Tibial nerve (tissue), 4 donors: ENCODE measurements at regions not wholly inside any gene's neighbourhood (a gene's known extent, or its start where the extent isn't known, plus 50 kb on each side); places are given as distances from the start of the nearest gene placed in this dataset.

Experiments used
- DNase-seq, 2 donors: peaks; one replicate each; pipeline ENCODE4 v3.0.0-alpha.2; 2019; ENCODE audit warnings: low spot score in 2 of 2
- H3K27ac ChIP-seq, 4 donors: fragments of 200-600 bp; sonication (generic) in 3 of 4; one replicate each; pipeline ENCODE4 v1.5.1; 2017 to 2019; ENCODE audit warnings: mild to moderate bottlenecking in 1 of 4
- H3K27me3 ChIP-seq, 2 donors: fragments of 200-600 bp; sonication (generic) in 1 of 2; one replicate each; pipeline versions ENCODE4 v1.5.1 to v1.6.0; 2017 to 2019
- H3K36me3 ChIP-seq, 3 donors: fragments of 200-600 bp; sonication (generic); one replicate each; pipeline ENCODE4 v1.5.1; 2018 to 2019
- H3K4me1 ChIP-seq, 4 donors: fragments of 200-600 bp; sonication (generic) in 3 of 4; one replicate each; pipeline ENCODE4 v1.5.1; 2017 to 2019
- H3K4me3 ChIP-seq, 4 donors: fragments of 200-600 bp; sonication (generic) in 3 of 4; one replicate each; pipeline ENCODE4 v1.5.1; 2017 to 2019; ENCODE audit warnings: mild to moderate bottlenecking in 1 of 4, moderate library complexity in 1 of 4
- H3K9me3 ChIP-seq, 4 donors: fragments of 200-600 bp; sonication (generic) in 3 of 4; one replicate each; pipeline ENCODE4 v1.5.1; 2017 to 2019
- CTCF ChIP-seq, 5 experiments: fragments of 200-600 bp in 3 of 5; fragments of 450-650 bp in 2 of 5; sonication (generic) in 3 of 5; IDR thresholded peaks; one replicate each; pipeline ENCODE4 v1.5.1; 2016 to 2019; ENCODE audit warnings: antibody characterized with exemption in 5 of 5, mild to moderate bottlenecking in 3 of 5, moderate library complexity in 2 of 5
- EP300 ChIP-seq, 2 donors: sonication (generic); formaldehyde crosslinking; IDR thresholded peaks; one replicate each; pipeline ENCODE4 v1.6.1; 2017; ENCODE audit warnings: antibody characterized with exemption in 2 of 2, mild to moderate bottlenecking in 1 of 2
- POLR2A ChIP-seq, 2 donors: fragments of 450-650 bp; IDR thresholded peaks; one replicate each; pipeline ENCODE4 v1.6.1; 2017; ENCODE audit warnings: antibody characterized with exemption in 2 of 2, mild to moderate bottlenecking in 2 of 2, moderate library complexity in 2 of 2
- WGBS, 2 donors: methylation state at CpG; one replicate each; pipeline ENCODE4 v1.1.5; 2018; 5-methylcytosine and 5-hydroxymethylcytosine counted together

GRCh38 chr10:5268743-5269142 lies 72.1 kb downstream of the AKR1C4 start:
- H3K27me3 ChIP-seq, result no peaks in the 10 kb centered on the region
- H3K4me1 ChIP-seq, result no peaks in the 10 kb centered on the region
- TF ChIP-seq EP300 (IDR thresholded peaks at IDR 0.05) (no peak), POLR2A (IDR thresholded peaks at IDR 0.05) (no peak), CTCF (IDR thresholded peaks at IDR 0.05) (no peak)
- no peak for DNase-seq
- peaks cover 0 to 32% (median 5%) of the 10 kb centered on the region in 4 donors for H3K9me3 ChIP-seq
- no peak overlapping the region for H3K4me3 ChIP-seq
- H3K27ac ChIP-seq, result no peak overlapping the region
- H3K36me3 ChIP-seq, result no peaks in the 10 kb centered on the region
- WGBS, 2 donors, result 89 to 90% methylated on average over 1 of the region's 1 CpG

GRCh38 chr10:5269791-5270190 lies 73.2 kb downstream of the AKR1C4 start:
- Histone ChIP-seq H3K27ac (no peak overlapping the region), H3K27me3 (no peaks in the 10 kb centered on the region), H3K9me3 (peaks cover 0 to 23% (median 2%) of the 10 kb centered on the region in 4 donors), H3K36me3 (no peaks in the 10 kb centered on the region), H3K4me1 (no peaks in the 10 kb centered on the region), H3K4me3 (no peak overlapping the region)
- DNase-seq, result no peak
- TF ChIP-seq POLR2A (IDR thresholded peaks at IDR 0.05) (no peak), CTCF (IDR thresholded peaks at IDR 0.05) (no peak), EP300 (IDR thresholded peaks at IDR 0.05) (no peak)

DNA sequence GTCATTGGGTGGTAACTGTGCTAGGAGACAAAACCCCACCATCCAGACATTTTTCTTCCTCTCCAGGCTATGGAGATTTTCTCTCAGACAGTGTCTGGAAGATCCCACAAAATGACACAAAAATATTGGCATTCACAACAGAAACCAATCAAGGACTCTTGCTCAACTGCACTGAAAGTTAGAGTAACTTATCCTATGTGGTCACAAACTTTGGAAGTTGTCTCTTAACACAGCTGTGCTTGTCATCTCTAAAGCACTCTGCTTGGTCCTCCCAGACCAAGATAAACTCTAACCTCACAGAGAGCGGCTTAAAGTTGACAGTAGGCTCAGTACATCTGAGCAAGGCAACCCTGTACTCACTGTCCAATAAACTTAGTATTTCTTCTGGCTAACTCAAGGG lies 74.9 kb downstream of the AKR1C4 start:
- H3K4me1 ChIP-seq, result no peaks in the 10 kb centered on the region
- WGBS, 2 donors, result 89 to 93% methylated on average over 1 of the region's 1 CpG
- H3K27ac ChIP-seq, result no peak overlapping the region
- H3K4me3 ChIP-seq, result no peak overlapping the region
- no peaks in the 10 kb centered on the region for H3K36me3 ChIP-seq
- DNase-seq, result no peak
- H3K27me3 ChIP-seq, result no peaks in the 10 kb centered on the region
- TF ChIP-seq CTCF (IDR thresholded peaks at IDR 0.05) (no peak), EP300 (IDR thresholded peaks at IDR 0.05) (no peak), POLR2A (IDR thresholded peaks at IDR 0.05) (no peak)
- peaks cover 0 to 11% (median 0%) of the 10 kb centered on the region in 4 donors for H3K9me3 ChIP-seq

GRCh38 chr10:5272065-5272803 lies 75.6 kb downstream of the AKR1C4 start:
- 78 to 79% methylated on average over 3 of the region's 3 CpGs for WGBS, 2 donors

More at GRCh38 chr10:5272065-5272803, 75.6 kb downstream of the AKR1C4 start:
- no peak overlapping the region for H3K4me3 ChIP-seq
- no peak for TF ChIP-seq EP300 (IDR thresholded peaks at IDR 0.05)
- no peak for TF ChIP-seq POLR2A (IDR thresholded peaks at IDR 0.05)
- no peak for TF ChIP-seq CTCF (IDR thresholded peaks at IDR 0.05)
- H3K9me3 ChIP-seq, result peaks cover 0 to 4% (median 0%) of the 10 kb centered on the region in 4 donors
- DNase-seq, result no peak
- no peaks in the 10 kb centered on the region for H3K4me1 ChIP-seq
- H3K27me3 ChIP-seq, result no peaks in the 10 kb centered on the region
- no peak overlapping the region for H3K27ac ChIP-seq
- no peaks in the 10 kb centered on the region for H3K36me3 ChIP-seq
